ENCODE measurements at regions not wholly inside any gene's neighbourhood (a gene's known extent, or its start where the extent isn't known, plus 50 kb on each side); places are given as distances from the start of the nearest gene placed in this dataset.

GRCh38 chr3:110253794-110254193, 817.8 kb upstream of the NECTIN3 start:
- in situ Hi-C loops (cut with HindIII; ENCODE audit: low sequenced_read_pairs) = no loop called here
- no peak for DNase-seq (ENCODE audit: low read depth, low spot score)
- no peak for TF ChIP-seq CTCF (IDR thresholded peaks at IDR 0.05; ENCODE audit: low read depth, low read length)
- H3K4me3 ChIP-seq (ENCODE audit: low read depth, low read length) = no peak overlapping the region

- DNase-seq (ENCODE audit: low read depth, low spot score) = no peak
- in situ Hi-C loops (cut with HindIII; ENCODE audit: low sequenced_read_pairs) = no loop called here
- TF ChIP-seq CTCF (IDR thresholded peaks at IDR 0.05; ENCODE audit: low read depth, low read length) = no peak
- no peak overlapping the region for H3K4me3 ChIP-seq (ENCODE audit: low read depth, low read length)
Observed at GRCh38 chr3:110254591-110254990, 817.0 kb upstream of the NECTIN3 start.

DNA sequence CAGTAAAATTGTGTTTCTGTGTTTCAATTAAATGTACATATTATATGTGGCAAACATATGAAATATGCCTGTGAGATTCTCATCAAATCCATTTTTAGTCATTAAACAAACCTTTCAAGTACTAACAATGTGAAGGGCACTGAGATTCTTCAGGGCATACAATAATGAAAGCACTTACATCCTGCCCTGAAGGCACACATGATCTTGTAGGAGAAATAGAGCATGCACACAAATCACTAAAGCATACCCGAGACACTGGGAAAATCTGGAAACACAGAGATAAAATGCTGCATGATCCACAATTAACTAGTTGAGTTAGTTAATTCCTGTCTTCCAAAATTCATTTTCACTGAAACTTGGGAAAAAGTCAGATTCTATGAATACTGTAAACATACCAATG, 810.5 kb upstream of the NECTIN3 start:
- in situ Hi-C loops (cut with HindIII; ENCODE audit: low sequenced_read_pairs) = no loop called here
- TF ChIP-seq CTCF (IDR thresholded peaks at IDR 0.05; ENCODE audit: low read depth, low read length) = no peak
- no peak overlapping the region for H3K4me3 ChIP-seq (ENCODE audit: low read depth, low read length)
- DNase-seq (ENCODE audit: low read depth, low spot score) = no peak

DNA sequence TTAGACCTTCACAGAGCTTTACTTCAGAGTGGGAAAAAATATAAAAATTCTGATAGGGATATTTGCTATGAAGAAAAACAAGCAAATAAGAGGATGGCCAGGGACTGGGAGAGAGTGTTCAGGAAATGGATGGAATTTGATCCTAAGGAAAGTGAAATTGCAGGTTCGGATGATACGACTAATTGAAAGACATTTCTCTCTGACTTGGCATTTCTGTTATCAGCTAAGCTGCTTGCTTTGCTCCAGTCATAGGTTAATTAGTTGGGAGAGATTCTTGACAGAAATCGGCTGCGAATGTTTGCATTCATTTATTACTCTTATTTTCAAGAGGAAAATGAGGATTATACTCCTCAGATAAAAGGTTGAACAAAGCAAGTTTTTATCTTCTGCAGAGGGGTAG, 808.7 kb upstream of the NECTIN3 start:
- in situ Hi-C loops (cut with HindIII; ENCODE audit: low sequenced_read_pairs) = no loop called here
- no peak for DNase-seq (ENCODE audit: low read depth, low spot score)
- no peak for TF ChIP-seq CTCF (IDR thresholded peaks at IDR 0.05; ENCODE audit: low read depth, low read length)
- no peak overlapping the region for H3K4me3 ChIP-seq (ENCODE audit: low read depth, low read length)

DNA sequence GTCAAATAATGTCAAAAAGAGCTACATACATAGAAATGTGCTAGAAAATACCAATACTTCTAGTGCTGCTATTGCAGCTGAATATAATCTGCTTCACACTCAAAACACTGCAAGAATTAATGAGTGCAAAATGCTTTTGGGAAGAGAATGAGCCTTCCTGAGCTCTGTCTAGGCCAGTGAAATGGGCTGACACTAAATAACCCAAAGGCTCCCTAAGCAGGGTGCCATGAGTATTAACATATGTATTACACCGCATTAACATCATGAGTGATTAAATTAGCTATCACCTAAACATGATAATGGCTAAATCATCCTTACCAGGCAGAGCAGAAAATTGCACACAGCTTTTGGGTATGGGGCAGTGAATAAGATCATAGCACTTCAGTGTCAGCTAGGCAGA, 806.3 kb upstream of the NECTIN3 start:
- in situ Hi-C loops (cut with HindIII; ENCODE audit: low sequenced_read_pairs) = no loop called here

GRCh38 chr3:110267304-110267845, 804.2 kb upstream of the NECTIN3 start:
- DNase-seq (ENCODE audit: low read depth, low spot score) = no peak
- no peak for TF ChIP-seq CTCF (IDR thresholded peaks at IDR 0.05; ENCODE audit: low read depth, low read length)
- no peak overlapping the region for H3K4me3 ChIP-seq (ENCODE audit: low read depth, low read length)
- in situ Hi-C loops (cut with HindIII; ENCODE audit: low sequenced_read_pairs) = no loop called here

More for the DNA sequence above, 806.3 kb upstream of the NECTIN3 start:
- TF ChIP-seq CTCF (IDR thresholded peaks at IDR 0.05; ENCODE audit: low read depth, low read length) = no peak
- no peak overlapping the region for H3K4me3 ChIP-seq (ENCODE audit: low read depth, low read length)
- DNase-seq (ENCODE audit: low read depth, low spot score) = no peak

DNA sequence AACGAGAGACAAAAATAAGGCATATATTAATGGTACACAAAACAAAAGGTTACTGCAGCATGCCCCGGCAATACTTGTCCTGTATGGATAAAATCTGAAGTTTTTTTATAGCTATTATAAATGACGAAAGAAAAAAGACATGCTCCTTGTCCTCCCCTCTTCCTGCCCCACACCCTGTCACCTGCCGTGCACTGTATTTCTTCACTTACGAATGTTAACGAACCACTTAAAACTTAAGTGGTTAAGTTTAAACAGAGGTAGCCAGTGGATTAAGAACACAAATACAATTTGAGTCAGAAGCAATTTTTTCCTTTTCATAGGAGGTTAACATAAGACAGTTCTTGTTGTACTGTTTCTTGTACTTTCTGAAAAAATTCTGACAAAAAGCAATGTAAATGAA, 799.1 kb upstream of the NECTIN3 start:
- no peak for TF ChIP-seq CTCF (IDR thresholded peaks at IDR 0.05; ENCODE audit: low read depth, low read length)
- no peak for DNase-seq (ENCODE audit: low read depth, low spot score)
- no peak overlapping the region for H3K4me3 ChIP-seq (ENCODE audit: low read depth, low read length)
- in situ Hi-C loops (cut with HindIII; ENCODE audit: low sequenced_read_pairs) = no loop called here
